PC-3 (cell line): ENCODE measurements at regions not wholly inside any gene's neighbourhood (a gene's known extent, or its start where the extent isn't known, plus 50 kb on each side); places are given as distances from the start of the nearest gene placed in this dataset.

Source experiments
- EZH2 ChIP-seq: fragments of 300-600 bp; sonication (generic); IDR thresholded peaks from one replicate; pipeline ENCODE4 v1.6.1; 2017; ENCODE audit warnings: antibody characterized with exemption, mild to moderate bottlenecking, low read length; ENCODE audit not compliant: unreplicated experiment
- TF ChIP-seq, protein P1 (sequence below): fragments of 300-600 bp; sonication (generic); conservative IDR thresholded peaks from 2 replicates; pipeline ENCODE4 v1.5.1; 2017; ENCODE audit warnings: antibody characterized with exemption, low read depth, mild to moderate bottlenecking, low read length

DNA sequence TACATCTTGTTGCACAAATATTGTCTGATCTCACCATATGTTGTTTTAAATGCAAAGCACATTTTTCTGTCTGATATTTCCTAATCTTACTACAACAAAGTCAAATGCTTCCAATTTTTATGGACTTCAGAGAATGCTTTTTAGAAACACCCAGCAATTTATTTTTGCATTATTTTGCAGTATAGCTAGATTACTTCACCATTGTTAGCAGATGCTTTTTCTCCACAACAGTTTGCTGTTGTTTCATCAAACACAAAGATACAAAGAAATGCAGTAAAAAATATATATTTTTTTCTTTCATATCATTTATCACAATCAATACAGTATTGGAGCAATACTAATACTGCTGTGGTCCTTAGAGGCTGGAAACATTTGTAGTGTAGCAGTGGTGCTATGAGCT, 674.4 kb downstream of the TMTC2 start:
- TF ChIP-seq EZH2 = no peak
- TF ChIP-seq, protein P1, sequence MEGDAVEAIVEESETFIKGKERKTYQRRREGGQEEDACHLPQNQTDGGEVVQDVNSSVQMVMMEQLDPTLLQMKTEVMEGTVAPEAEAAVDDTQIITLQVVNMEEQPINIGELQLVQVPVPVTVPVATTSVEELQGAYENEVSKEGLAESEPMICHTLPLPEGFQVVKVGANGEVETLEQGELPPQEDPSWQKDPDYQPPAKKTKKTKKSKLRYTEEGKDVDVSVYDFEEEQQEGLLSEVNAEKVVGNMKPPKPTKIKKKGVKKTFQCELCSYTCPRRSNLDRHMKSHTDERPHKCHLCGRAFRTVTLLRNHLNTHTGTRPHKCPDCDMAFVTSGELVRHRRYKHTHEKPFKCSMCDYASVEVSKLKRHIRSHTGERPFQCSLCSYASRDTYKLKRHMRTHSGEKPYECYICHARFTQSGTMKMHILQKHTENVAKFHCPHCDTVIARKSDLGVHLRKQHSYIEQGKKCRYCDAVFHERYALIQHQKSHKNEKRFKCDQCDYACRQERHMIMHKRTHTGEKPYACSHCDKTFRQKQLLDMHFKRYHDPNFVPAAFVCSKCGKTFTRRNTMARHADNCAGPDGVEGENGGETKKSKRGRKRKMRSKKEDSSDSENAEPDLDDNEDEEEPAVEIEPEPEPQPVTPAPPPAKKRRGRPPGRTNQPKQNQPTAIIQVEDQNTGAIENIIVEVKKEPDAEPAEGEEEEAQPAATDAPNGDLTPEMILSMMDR = no peak
